ENCODE measurements at regions not wholly inside any gene's neighbourhood (a gene's known extent, or its start where the extent isn't known, plus 50 kb on each side); places are given as distances from the start of the nearest gene placed in this dataset.

DNA sequence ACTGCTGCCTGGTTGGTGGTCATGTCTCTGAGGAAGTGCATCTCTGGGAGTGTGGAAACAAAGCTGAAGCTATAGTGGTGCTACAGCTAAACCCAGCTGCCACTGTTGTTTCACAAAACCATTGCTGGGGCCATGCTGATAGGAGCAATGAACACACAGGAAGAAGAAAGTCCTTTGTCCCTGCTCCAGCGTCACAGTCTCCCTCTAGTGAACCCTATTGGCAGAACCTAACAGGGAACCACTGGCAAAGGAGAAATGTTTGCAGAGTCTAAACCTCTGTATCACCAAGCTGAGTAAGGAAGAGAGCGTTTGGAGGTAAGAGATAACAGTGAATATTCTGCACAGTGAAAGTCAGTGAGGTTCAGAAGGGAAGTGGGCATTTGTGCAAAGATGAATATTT is 244.0 kb downstream of the YTHDC2 start:
- TF ChIP-seq ZNF8 (CRISPR knock-in tag; IDR thresholded peaks at IDR 0.05) (no peak), ZFP3 (CRISPR knock-in tag; IDR thresholded peaks at IDR 0.05) (no peak), ARNTL (CRISPR knock-in tag; IDR thresholded peaks at IDR 0.05; ENCODE audit: borderline replicate concordance, low read depth) (no peak), OSR1 (CRISPR knock-in tag; IDR thresholded peaks at IDR 0.05) (no peak), GLIS3 (CRISPR knock-in tag; IDR thresholded peaks at IDR 0.05) (no peak), CSDC2 (CRISPR knock-in tag; IDR thresholded peaks at IDR 0.05) (no peak), ZC3H10 (CRISPR knock-in tag; IDR thresholded peaks at IDR 0.05) (no peak), SNAI2 (CRISPR knock-in tag; IDR thresholded peaks at IDR 0.05) (no peak), ISL1 (CRISPR knock-in tag; IDR thresholded peaks at IDR 0.05) (no peak), TOX (CRISPR knock-in tag; IDR thresholded peaks at IDR 0.05; ENCODE audit: borderline replicate concordance) (no peak), PPARA (CRISPR knock-in tag; IDR thresholded peaks at IDR 0.05; ENCODE audit: borderline replicate concordance) (no peak), ESRRG (CRISPR knock-in tag; IDR thresholded peaks at IDR 0.05) (no peak), ZNF70 (CRISPR knock-in tag; IDR thresholded peaks at IDR 0.05) (no peak), ZNF565 (CRISPR knock-in tag; conservative IDR thresholded peaks at IDR 0.05; ENCODE audit: low read depth) (no peak)
- TF ChIP-seq, protein P1, sequence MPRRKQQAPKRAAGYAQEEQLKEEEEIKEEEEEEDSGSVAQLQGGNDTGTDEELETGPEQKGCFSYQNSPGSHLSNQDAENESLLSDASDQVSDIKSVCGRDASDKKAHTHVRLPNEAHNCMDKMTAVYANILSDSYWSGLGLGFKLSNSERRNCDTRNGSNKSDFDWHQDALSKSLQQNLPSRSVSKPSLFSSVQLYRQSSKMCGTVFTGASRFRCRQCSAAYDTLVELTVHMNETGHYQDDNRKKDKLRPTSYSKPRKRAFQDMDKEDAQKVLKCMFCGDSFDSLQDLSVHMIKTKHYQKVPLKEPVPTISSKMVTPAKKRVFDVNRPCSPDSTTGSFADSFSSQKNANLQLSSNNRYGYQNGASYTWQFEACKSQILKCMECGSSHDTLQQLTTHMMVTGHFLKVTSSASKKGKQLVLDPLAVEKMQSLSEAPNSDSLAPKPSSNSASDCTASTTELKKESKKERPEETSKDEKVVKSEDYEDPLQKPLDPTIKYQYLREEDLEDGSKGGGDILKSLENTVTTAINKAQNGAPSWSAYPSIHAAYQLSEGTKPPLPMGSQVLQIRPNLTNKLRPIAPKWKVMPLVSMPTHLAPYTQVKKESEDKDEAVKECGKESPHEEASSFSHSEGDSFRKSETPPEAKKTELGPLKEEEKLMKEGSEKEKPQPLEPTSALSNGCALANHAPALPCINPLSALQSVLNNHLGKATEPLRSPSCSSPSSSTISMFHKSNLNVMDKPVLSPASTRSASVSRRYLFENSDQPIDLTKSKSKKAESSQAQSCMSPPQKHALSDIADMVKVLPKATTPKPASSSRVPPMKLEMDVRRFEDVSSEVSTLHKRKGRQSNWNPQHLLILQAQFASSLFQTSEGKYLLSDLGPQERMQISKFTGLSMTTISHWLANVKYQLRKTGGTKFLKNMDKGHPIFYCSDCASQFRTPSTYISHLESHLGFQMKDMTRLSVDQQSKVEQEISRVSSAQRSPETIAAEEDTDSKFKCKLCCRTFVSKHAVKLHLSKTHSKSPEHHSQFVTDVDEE (CRISPR knock-in tag; IDR thresholded peaks at IDR 0.05), result no peak
- ATAC-seq, result no peak

DNA sequence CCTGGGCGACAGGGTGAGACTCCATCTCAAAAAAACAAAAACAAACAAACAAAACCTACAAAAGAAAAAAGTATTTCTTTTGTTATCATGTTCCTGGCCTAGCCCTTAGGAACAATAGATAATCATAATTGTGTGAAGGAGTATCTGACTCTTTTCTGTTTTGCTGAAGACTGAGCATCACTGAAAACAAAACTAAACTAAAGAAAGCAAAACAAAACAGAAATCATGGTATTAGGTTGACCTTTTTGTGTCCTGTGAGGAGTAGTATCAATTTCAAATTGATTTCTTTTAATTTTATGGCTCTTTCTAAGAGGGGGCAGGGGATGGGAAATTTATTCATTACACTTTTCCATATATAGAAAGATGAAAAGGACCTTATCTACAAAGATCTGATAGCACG is 246.0 kb downstream of the YTHDC2 start:
- ATAC-seq, result no peak
- TF ChIP-seq BACH2 (CRISPR knock-in tag; IDR thresholded peaks at IDR 0.05; ENCODE audit: borderline replicate concordance) (no peak), ZNF70 (CRISPR knock-in tag; IDR thresholded peaks at IDR 0.05) (no peak), ARNTL (CRISPR knock-in tag; IDR thresholded peaks at IDR 0.05; ENCODE audit: borderline replicate concordance, low read depth) (no peak), GLIS3 (CRISPR knock-in tag; IDR thresholded peaks at IDR 0.05) (no peak)
- TF ChIP-seq, protein P2, sequence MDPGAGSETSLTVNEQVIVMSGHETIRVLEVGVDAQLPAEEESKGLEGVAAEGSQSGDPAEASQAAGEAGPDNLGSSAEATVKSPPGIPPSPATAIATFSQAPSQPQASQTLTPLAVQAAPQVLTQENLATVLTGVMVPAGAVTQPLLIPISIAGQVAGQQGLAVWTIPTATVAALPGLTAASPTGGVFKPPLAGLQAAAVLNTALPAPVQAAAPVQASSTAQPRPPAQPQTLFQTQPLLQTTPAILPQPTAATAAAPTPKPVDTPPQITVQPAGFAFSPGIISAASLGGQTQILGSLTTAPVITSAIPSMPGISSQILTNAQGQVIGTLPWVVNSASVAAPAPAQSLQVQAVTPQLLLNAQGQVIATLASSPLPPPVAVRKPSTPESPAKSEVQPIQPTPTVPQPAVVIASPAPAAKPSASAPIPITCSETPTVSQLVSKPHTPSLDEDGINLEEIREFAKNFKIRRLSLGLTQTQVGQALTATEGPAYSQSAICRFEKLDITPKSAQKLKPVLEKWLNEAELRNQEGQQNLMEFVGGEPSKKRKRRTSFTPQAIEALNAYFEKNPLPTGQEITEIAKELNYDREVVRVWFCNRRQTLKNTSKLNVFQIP (CRISPR knock-in tag; IDR thresholded peaks at IDR 0.05; ENCODE audit: borderline replicate concordance, low read depth), result no peak

DNA sequence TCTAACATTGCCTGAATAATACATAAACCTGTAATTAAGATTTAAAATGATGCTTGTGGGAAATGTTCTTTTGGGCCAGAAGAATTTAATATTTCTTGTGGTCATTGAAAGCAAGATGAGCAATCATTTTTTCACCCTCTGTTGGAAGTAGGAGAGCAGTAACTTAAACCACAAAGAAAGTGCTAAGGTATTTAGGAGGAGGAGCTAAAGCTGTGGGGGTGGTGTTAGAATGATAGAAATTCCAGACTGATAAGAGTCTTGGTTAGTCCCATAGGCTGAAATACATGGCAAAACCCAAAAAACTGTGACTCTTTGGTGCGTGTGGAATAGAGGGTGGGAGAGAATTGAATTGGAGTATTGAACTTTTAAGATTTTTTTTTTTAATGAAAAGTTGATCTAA is 247.0 kb downstream of the YTHDC2 start:
- ATAC-seq, result no peak

DNA sequence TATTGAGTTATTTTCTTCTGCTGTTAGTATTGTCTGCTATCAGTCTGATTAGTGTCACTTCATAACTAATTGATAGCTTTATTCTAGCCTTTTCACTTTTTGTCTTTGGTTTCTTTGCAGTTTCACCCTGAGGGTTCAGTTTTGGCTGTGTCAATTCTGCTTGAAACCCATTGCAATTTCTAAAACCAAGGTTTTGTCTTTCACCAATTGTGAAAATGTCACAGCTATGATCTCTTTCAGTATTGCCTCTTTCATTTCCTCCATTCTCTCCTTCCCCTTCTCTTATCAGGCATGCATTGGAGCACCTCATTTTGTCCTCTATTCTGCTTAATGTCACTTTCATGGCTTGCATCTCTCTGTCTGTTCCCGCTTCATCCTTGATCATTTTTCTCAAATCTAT is 248.1 kb downstream of the YTHDC2 start:
- ATAC-seq, result no peak
- TF ChIP-seq, protein P1 (CRISPR knock-in tag; IDR thresholded peaks at IDR 0.05), result no peak
- TF ChIP-seq PPARA (CRISPR knock-in tag; IDR thresholded peaks at IDR 0.05; ENCODE audit: borderline replicate concordance) (no peak), ZNF565 (CRISPR knock-in tag; conservative IDR thresholded peaks at IDR 0.05; ENCODE audit: low read depth) (no peak), ARNTL (CRISPR knock-in tag; IDR thresholded peaks at IDR 0.05; ENCODE audit: borderline replicate concordance, low read depth) (no peak), SNAI2 (CRISPR knock-in tag; IDR thresholded peaks at IDR 0.05) (no peak), RARB (CRISPR knock-in tag; IDR thresholded peaks at IDR 0.05) (no peak), OSR1 (CRISPR knock-in tag; IDR thresholded peaks at IDR 0.05) (no peak), TOX (CRISPR knock-in tag; IDR thresholded peaks at IDR 0.05; ENCODE audit: borderline replicate concordance) (no peak), ESRRG (CRISPR knock-in tag; IDR thresholded peaks at IDR 0.05) (no peak), ZNF70 (CRISPR knock-in tag; IDR thresholded peaks at IDR 0.05) (no peak), CSDC2 (CRISPR knock-in tag; IDR thresholded peaks at IDR 0.05) (no peak), ISL1 (CRISPR knock-in tag; IDR thresholded peaks at IDR 0.05) (no peak), BACH2 (CRISPR knock-in tag; IDR thresholded peaks at IDR 0.05; ENCODE audit: borderline replicate concordance) (no peak), ZFP3 (CRISPR knock-in tag; IDR thresholded peaks at IDR 0.05) (no peak), ZC3H10 (CRISPR knock-in tag; IDR thresholded peaks at IDR 0.05) (no peak), TCF4 (CRISPR knock-in tag; IDR thresholded peaks at IDR 0.05; ENCODE audit: borderline replicate concordance) (no peak), ZNF8 (CRISPR knock-in tag; IDR thresholded peaks at IDR 0.05) (no peak)
- TF ChIP-seq, protein P3, sequence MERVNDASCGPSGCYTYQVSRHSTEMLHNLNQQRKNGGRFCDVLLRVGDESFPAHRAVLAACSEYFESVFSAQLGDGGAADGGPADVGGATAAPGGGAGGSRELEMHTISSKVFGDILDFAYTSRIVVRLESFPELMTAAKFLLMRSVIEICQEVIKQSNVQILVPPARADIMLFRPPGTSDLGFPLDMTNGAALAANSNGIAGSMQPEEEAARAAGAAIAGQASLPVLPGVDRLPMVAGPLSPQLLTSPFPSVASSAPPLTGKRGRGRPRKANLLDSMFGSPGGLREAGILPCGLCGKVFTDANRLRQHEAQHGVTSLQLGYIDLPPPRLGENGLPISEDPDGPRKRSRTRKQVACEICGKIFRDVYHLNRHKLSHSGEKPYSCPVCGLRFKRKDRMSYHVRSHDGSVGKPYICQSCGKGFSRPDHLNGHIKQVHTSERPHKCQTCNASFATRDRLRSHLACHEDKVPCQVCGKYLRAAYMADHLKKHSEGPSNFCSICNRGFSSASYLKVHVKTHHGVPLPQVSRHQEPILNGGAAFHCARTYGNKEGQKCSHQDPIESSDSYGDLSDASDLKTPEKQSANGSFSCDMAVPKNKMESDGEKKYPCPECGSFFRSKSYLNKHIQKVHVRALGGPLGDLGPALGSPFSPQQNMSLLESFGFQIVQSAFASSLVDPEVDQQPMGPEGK (CRISPR knock-in tag; IDR thresholded peaks at IDR 0.05; ENCODE audit: borderline replicate concordance), result no peak
- TF ChIP-seq, protein P4, sequence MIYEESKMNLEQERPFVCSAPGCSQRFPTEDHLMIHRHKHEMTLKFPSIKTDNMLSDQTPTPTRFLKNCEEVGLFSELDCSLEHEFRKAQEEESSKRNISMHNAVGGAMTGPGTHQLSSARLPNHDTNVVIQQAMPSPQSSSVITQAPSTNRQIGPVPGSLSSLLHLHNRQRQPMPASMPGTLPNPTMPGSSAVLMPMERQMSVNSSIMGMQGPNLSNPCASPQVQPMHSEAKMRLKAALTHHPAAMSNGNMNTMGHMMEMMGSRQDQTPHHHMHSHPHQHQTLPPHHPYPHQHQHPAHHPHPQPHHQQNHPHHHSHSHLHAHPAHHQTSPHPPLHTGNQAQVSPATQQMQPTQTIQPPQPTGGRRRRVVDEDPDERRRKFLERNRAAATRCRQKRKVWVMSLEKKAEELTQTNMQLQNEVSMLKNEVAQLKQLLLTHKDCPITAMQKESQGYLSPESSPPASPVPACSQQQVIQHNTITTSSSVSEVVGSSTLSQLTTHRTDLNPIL (CRISPR knock-in tag; IDR thresholded peaks at IDR 0.05; ENCODE audit: low read depth), result no peak

More for the DNA sequence above, 247.0 kb downstream of the YTHDC2 start:
- TF ChIP-seq ISL1 (CRISPR knock-in tag; IDR thresholded peaks at IDR 0.05), result no peak
- no peak for TF ChIP-seq OSR1 (CRISPR knock-in tag; IDR thresholded peaks at IDR 0.05)

All from SK-N-SH treated with all-trans-retinoic acid at 6 μM for 48 hours (cell line).